ENCODE measurements at regions not wholly inside any gene's neighbourhood (a gene's known extent, or its start where the extent isn't known, plus 50 kb on each side); places are given as distances from the start of the nearest gene placed in this dataset.

GRCh38 chr12:124505001-124505818 is 62.2 kb downstream of the NCOR2 start:
- Histone ChIP-seq H3K4me3 (ENCODE audit: low read depth, low read length) (no peak overlapping the region), H3K27me3 (ENCODE audit: insufficient read depth, low read depth, severe bottlenecking) (no peaks in the 10 kb centered on the region), H3K9me3 (ENCODE audit: severe bottlenecking) (no peaks in the 10 kb centered on the region), H3K36me3 (peaks cover 15% of the 10 kb centered on the region), H3K27ac (no peak overlapping the region)
- TF ChIP-seq CTCF (IDR thresholded peaks at IDR 0.05; ENCODE audit: low read depth, low read length) = no peak
- DNase-seq = no peak

- no peak for TF ChIP-seq CTCF (IDR thresholded peaks at IDR 0.05; ENCODE audit: low read depth, low read length)
- Histone ChIP-seq H3K36me3 (peaks cover 15% of the 10 kb centered on the region), H3K9me3 (ENCODE audit: severe bottlenecking) (no peaks in the 10 kb centered on the region), H3K4me3 (ENCODE audit: low read depth, low read length) (no peak overlapping the region), H3K27ac (no peak overlapping the region), H3K27me3 (ENCODE audit: insufficient read depth, low read depth, severe bottlenecking) (no peaks in the 10 kb centered on the region)
- DNase-seq = no peak
Observed at GRCh38 chr12:124504273-124505000, 63.0 kb downstream of the NCOR2 start.

GRCh38 chr12:124503305-124503704 is 64.1 kb downstream of the NCOR2 start:
- TF ChIP-seq CTCF (IDR thresholded peaks at IDR 0.05; ENCODE audit: low read depth, low read length) = no peak

GRCh38 chr12:124502379-124502778 is 65.0 kb downstream of the NCOR2 start:
- TF ChIP-seq CTCF (IDR thresholded peaks at IDR 0.05; ENCODE audit: low read depth, low read length) = no peak
- Histone ChIP-seq H3K4me3 (ENCODE audit: low read depth, low read length) (no peak overlapping the region), H3K27ac (no peak overlapping the region), H3K9me3 (ENCODE audit: severe bottlenecking) (no peaks in the 10 kb centered on the region), H3K27me3 (ENCODE audit: insufficient read depth, low read depth, severe bottlenecking) (no peaks in the 10 kb centered on the region), H3K36me3 (peaks cover 15% of the 10 kb centered on the region)
- DNase-seq = no peak

More at GRCh38 chr12:124503305-124503704, 64.1 kb downstream of the NCOR2 start:
- Histone ChIP-seq H3K9me3 (ENCODE audit: severe bottlenecking) (no peaks in the 10 kb centered on the region), H3K36me3 (peaks cover 15% of the 10 kb centered on the region), H3K4me3 (ENCODE audit: low read depth, low read length) (no peak overlapping the region), H3K27ac (no peak overlapping the region), H3K27me3 (ENCODE audit: insufficient read depth, low read depth, severe bottlenecking) (no peaks in the 10 kb centered on the region)
- DNase-seq = no peak

GRCh38 chr12:124501827-124502226 is 65.6 kb downstream of the NCOR2 start:
- Histone ChIP-seq H3K4me3 (ENCODE audit: low read depth, low read length) (no peak overlapping the region), H3K36me3 (peaks cover 9% of the 10 kb centered on the region), H3K9me3 (ENCODE audit: severe bottlenecking) (no peaks in the 10 kb centered on the region), H3K27ac (0 out of 2 replicates have a peak overlapping the region, but pooled peaks have one; percentile 10), H3K27me3 (ENCODE audit: insufficient read depth, low read depth, severe bottlenecking) (no peaks in the 10 kb centered on the region)
- TF ChIP-seq CTCF (IDR thresholded peaks at IDR 0.05; ENCODE audit: low read depth, low read length) = no peak
- no peak for DNase-seq
